ENCODE measurements at regions not wholly inside any gene's neighbourhood (a gene's known extent, or its start where the extent isn't known, plus 50 kb on each side); places are given as distances from the start of the nearest gene placed in this dataset.

DNA sequence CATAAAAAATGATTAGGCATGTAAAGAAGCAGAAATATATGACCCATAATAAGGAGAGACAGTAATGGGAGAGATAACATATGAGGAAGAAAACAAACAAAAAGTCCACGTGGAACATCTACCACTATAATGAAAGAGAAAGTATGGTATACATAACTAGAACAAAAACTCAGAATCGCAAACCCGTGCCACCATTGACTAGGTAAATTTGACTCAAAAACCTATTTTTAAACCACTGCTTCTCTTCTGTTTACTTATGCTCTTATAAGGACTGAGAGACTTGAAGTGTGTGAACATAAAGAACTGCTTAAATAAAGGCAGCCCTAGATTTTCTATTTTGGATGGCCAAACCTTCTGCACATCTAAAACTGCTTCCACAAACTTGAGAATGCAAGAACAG, 330.7 kb downstream of the CAAP1 start:
- Mint-ChIP-seq H3K36me3 (no peaks in the 10 kb centered on the region), H3K9me3 (peaks cover 10 to 17% of the 10 kb centered on the region in 2 donors), H3K27me3 (ENCODE audit: low read depth in 2 of 2) (no peaks in the 10 kb centered on the region), H3K4me3 (no peak overlapping the region), H3K4me1 (no peaks in the 10 kb centered on the region), H3K27ac (no peak overlapping the region)
- Histone ChIP-seq H3K36me3 (ENCODE audit: control insufficient read depth, insufficient read depth, low read length) (no peaks in the 10 kb centered on the region), H3K4me3 (ENCODE audit: low read length) (no peak overlapping the region), H3K9me3 (ENCODE audit: control insufficient read depth, insufficient read depth, low read length) (no peaks in the 10 kb centered on the region), H3K4me1 (ENCODE audit: control insufficient read depth, insufficient read depth, low read length) (no peaks in the 10 kb centered on the region), H3K27me3 (ENCODE audit: control insufficient read depth, insufficient read depth, low read length) (no peaks in the 10 kb centered on the region), H3K27ac (ENCODE audit: low read length) (no peak overlapping the region)
- intact Hi-C loops (cut with micrococcal nuclease) = no loop called here
- no peak for ATAC-seq
- DNase-seq = no peak
- TF ChIP-seq, protein P1, sequence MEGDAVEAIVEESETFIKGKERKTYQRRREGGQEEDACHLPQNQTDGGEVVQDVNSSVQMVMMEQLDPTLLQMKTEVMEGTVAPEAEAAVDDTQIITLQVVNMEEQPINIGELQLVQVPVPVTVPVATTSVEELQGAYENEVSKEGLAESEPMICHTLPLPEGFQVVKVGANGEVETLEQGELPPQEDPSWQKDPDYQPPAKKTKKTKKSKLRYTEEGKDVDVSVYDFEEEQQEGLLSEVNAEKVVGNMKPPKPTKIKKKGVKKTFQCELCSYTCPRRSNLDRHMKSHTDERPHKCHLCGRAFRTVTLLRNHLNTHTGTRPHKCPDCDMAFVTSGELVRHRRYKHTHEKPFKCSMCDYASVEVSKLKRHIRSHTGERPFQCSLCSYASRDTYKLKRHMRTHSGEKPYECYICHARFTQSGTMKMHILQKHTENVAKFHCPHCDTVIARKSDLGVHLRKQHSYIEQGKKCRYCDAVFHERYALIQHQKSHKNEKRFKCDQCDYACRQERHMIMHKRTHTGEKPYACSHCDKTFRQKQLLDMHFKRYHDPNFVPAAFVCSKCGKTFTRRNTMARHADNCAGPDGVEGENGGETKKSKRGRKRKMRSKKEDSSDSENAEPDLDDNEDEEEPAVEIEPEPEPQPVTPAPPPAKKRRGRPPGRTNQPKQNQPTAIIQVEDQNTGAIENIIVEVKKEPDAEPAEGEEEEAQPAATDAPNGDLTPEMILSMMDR (IDR thresholded peaks at IDR 0.05) = no peak
- 92% methylated on average over 2 of the region's 3 CpGs for WGBS (ENCODE audit: insufficient coverage)

DNA sequence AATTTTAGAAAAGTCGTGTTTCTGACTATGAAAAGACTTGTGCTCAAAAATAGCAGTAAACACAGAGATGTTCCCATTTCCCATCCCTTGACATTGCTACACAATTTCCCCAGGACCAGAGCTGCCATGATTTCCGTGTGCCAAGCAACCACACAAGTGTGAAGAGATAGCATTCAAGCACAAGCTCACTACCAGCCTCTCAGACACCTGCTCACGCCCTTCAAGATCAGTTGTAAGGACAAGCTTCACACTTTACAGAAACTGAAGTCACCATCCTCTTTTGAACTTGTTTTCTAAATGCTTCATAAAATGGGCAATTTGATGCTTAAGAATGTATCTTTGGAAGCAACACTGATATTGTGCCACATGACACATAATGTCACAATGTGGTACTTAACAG, 333.1 kb downstream of the CAAP1 start:
- Histone ChIP-seq H3K4me1 (ENCODE audit: control insufficient read depth, insufficient read depth, low read length) (no peaks in the 10 kb centered on the region), H3K36me3 (ENCODE audit: control insufficient read depth, insufficient read depth, low read length) (no peaks in the 10 kb centered on the region), H3K9me3 (ENCODE audit: control insufficient read depth, insufficient read depth, low read length) (no peaks in the 10 kb centered on the region), H3K27ac (ENCODE audit: low read length) (no peak overlapping the region), H3K4me3 (ENCODE audit: low read length) (no peak overlapping the region), H3K27me3 (ENCODE audit: control insufficient read depth, insufficient read depth, low read length) (no peaks in the 10 kb centered on the region)
- ATAC-seq (no peak), DNase-seq (no peak)
- intact Hi-C loops (cut with micrococcal nuclease) = no loop called here
- H3K4me1 Mint-ChIP-seq = no peaks in the 10 kb centered on the region
- no peaks in the 10 kb centered on the region for H3K27me3 Mint-ChIP-seq (ENCODE audit: low read depth in 2 of 2)
- 76% methylated on average over 3 of the region's 3 CpGs for WGBS (ENCODE audit: insufficient coverage)
- H3K27ac Mint-ChIP-seq = no peak overlapping the region
- TF ChIP-seq, protein P1 (IDR thresholded peaks at IDR 0.05) = no peak
- H3K9me3 Mint-ChIP-seq = peaks cover 16 to 22% of the 10 kb centered on the region in 2 donors
- H3K36me3 Mint-ChIP-seq = no peaks in the 10 kb centered on the region
- no peak overlapping the region for H3K4me3 Mint-ChIP-seq

DNA sequence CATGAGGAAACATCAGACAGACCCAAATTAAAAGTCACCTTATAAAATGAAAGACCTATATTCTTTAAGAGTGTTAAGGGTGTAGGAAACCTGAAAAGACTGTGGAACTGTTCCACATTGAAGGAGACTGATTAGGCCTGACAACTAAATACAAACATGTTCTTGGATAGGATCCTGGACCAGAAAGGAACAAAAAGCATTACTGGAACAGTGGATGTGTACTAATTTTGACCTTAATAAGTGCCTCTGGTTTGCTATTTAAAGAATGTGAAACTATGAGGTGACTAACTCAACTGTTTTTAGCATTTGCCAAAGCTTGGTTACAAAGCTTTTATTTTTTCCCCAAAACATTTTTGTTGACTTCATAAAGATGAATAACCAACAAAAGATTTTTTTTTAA, 340.6 kb downstream of the CAAP1 start:
- Mint-ChIP-seq H3K9me3 (peaks cover 26 to 27% of the 10 kb centered on the region in 2 donors), H3K27ac (no peak overlapping the region), H3K36me3 (no peaks in the 10 kb centered on the region), H3K27me3 (ENCODE audit: low read depth in 2 of 2) (no peaks in the 10 kb centered on the region), H3K4me3 (no peak overlapping the region), H3K4me1 (no peaks in the 10 kb centered on the region)
- no peaks in the 10 kb centered on the region for H3K9me3 ChIP-seq (ENCODE audit: control insufficient read depth, insufficient read depth, low read length)
- H3K27ac ChIP-seq (ENCODE audit: low read length) = no peak overlapping the region
- DNase-seq = no peak
- H3K4me3 ChIP-seq (ENCODE audit: low read length) = no peak overlapping the region
- no peaks in the 10 kb centered on the region for H3K4me1 ChIP-seq (ENCODE audit: control insufficient read depth, insufficient read depth, low read length)
- H3K27me3 ChIP-seq (ENCODE audit: control insufficient read depth, insufficient read depth, low read length) = no peaks in the 10 kb centered on the region
- intact Hi-C loops (cut with micrococcal nuclease) = no loop called here
- H3K36me3 ChIP-seq (ENCODE audit: control insufficient read depth, insufficient read depth, low read length) = no peaks in the 10 kb centered on the region
- ATAC-seq = no peak
- TF ChIP-seq, protein P1 (IDR thresholded peaks at IDR 0.05) = no peak

DNA sequence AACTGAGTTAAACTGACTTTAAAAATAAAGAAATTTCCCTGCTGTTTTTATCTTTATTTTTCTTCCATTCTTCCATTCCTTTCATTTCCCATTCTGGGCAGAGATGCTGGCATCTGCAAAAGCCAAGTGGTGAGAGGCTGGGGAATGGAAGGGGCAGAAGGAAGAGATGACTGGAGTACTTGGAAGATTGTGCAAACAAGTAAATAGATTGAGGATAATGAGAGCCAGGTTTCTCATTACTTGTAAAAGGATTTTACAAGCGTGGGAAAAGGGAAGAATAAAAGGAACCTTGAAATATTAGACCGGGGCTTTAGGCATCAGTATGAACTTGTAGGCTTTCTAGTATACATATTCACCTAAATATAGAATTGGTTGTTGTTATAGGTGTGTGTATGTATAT, 341.2 kb downstream of the CAAP1 start:
- no peaks in the 10 kb centered on the region for H3K4me1 ChIP-seq (ENCODE audit: control insufficient read depth, insufficient read depth, low read length)
- H3K4me3 ChIP-seq (ENCODE audit: low read length) = no peak overlapping the region
- TF ChIP-seq, protein P1 (IDR thresholded peaks at IDR 0.05) = no peak
- H3K9me3 ChIP-seq (ENCODE audit: control insufficient read depth, insufficient read depth, low read length) = no peaks in the 10 kb centered on the region
- Mint-ChIP-seq H3K27ac (no peak overlapping the region), H3K9me3 (peaks cover 23 to 25% of the 10 kb centered on the region in 2 donors), H3K27me3 (ENCODE audit: low read depth in 2 of 2) (no peaks in the 10 kb centered on the region), H3K4me1 (no peaks in the 10 kb centered on the region), H3K36me3 (no peaks in the 10 kb centered on the region), H3K4me3 (no peak overlapping the region)
- ATAC-seq (no peak), DNase-seq (no peak)
- no peaks in the 10 kb centered on the region for H3K36me3 ChIP-seq (ENCODE audit: control insufficient read depth, insufficient read depth, low read length)
- no peak overlapping the region for H3K27ac ChIP-seq (ENCODE audit: low read length)
- H3K27me3 ChIP-seq (ENCODE audit: control insufficient read depth, insufficient read depth, low read length) = no peaks in the 10 kb centered on the region
- WGBS (ENCODE audit: insufficient coverage) = 75% methylated on average over 1 of the region's 2 CpGs
- intact Hi-C loops (cut with micrococcal nuclease) = no loop called here

Measured in natural killer cell (primary cell).